HG03439 (cell line): ENCODE measurements at regions not wholly inside any gene's neighbourhood (a gene's known extent, or its start where the extent isn't known, plus 50 kb on each side); places are given as distances from the start of the nearest gene placed in this dataset.

Source experiments
- ATAC-seq: cut with Tn5 transposase; IDR thresholded peaks from one replicate; pipeline ENCODE4 v1.9.1; 2021; ENCODE audit warnings: mild to moderate bottlenecking, moderate library complexity; ENCODE audit not compliant: unreplicated experiment

- ATAC-seq, result no peak
These were observed 433.0 kb downstream of the ZEB2 start for GRCh38 chr2:144086965-144087364.

DNA sequence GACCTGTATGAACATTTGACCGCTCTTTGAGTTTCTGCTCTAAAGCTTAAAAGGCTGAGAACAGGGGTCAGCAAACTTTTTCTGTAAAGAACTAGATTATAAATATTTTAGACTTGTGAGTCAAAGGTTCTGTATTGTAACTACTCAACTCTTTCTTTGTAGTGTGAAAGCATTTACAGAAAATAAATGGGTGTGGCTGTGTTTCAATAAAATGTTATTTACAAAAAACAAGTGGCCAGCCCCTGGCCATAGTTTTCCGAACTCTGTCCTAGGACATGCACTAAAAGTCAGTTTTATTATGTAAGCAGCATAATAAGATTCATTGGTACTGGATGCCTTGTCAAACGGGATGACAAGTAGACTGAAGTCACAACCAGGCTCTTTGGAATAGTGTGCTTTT, 434.9 kb downstream of the ZEB2 start:
- no peak for ATAC-seq

GRCh38 chr2:144084114-144084661, 435.7 kb downstream of the ZEB2 start:
- ATAC-seq, result no peak

DNA sequence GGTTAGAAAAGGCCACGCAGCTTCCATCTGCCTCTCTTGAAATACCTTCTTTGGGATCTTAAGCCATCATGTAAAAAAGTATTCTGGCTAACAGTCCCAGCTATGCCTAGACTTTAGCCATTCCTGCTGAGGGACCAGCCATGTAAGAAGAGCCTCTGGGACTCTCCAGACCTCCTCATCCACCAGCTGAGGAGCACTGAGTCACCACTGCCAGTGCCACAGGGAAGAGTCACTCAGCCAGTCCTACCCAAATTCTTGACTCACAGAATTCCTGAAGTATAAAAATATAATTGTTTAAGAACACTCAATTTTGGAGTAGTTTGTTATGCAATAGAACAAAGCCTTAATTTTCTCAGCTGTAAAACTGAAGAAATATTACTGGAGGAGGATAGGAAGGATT, 436.7 kb downstream of the ZEB2 start:
- ATAC-seq, result no peak

DNA sequence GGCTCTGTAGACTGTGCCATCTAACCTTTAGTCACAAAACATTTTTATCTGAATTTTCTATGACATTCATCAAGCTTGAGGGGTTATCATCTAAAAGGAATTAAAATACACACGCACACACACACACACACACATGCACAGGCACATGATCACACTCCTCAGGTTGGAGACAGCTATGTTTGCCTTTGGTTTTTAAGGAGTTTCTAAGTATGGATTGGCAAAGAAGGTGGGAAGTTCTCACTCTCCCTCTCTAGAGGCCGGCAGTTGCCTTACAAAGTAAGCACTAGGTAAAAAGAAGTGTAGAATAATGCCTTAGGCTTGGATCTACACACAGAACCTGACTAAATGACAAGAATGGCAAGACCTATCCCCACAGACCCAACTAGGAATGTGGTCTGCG, 437.1 kb downstream of the ZEB2 start:
- no peak for ATAC-seq

DNA sequence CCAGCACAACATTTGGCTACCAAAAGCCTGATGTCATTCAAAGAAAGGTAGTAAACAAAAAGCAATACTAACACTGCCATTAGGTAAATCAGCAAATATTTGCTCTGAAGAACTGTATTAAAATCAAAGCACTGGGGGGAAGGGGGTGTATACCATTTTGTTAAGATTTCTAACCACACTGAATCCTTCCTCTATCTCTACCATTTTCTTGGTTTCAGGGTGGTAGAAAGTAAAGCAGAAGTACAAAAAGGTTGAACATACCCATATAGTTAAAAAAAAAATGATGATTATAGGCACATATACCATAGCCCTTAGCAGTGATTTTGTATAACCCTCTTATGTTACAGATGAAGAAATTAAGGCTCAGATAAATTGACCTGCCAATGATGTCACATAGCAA, 437.6 kb downstream of the ZEB2 start:
- ATAC-seq, result no peak

- ATAC-seq, result no peak
These were observed 438.6 kb downstream of the ZEB2 start for GRCh38 chr2:144081272-144081671.

GRCh38 chr2:144079803-144080202, 440.1 kb downstream of the ZEB2 start:
- ATAC-seq, result no peak

GRCh38 chr2:144078802-144079724, 440.9 kb downstream of the ZEB2 start:
- no peak for ATAC-seq

DNA sequence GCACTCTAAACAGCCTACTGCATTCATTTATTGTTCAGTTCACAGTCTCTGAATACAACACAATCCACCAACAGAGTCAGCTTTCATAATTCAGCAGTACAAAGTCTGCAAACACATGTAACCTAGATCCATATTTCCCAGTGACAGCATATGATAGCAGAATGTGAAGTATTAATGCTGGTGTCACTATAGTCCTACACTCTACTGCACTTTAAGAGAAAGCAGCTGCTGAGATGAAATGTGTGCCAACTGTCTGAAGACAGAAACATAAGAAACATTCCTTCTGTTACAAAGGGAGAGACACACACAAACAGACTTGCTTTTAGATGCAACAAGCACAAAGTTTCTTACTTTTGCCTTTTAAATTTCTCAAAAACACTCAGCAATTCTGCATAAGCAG, 441.8 kb downstream of the ZEB2 start:
- no peak for ATAC-seq

DNA sequence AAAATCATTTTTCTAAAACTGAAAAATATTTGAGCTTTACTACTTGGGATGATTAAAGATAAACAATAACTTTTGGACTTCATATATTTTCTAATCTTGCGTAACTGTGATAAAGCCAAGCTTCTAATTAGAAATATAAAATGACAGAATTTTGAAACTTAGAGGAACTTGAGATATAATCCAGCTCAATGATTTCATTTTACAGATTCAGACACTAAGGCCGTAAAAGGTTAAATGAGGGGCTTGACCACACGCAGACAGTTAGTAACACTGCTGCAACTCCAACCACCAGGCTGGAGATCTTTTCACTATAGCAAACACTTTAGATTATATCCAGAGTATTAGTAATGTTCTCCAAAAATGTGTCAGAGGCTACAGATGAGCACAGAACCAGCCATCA, 445.5 kb downstream of the ZEB2 start:
- ATAC-seq, result no peak

GRCh38 chr2:144071461-144071860, 448.5 kb downstream of the ZEB2 start:
- no peak for ATAC-seq

GRCh38 chr2:144067506-144067905, 452.4 kb downstream of the ZEB2 start:
- ATAC-seq, result no peak

GRCh38 chr2:144063602-144064001, 456.3 kb downstream of the ZEB2 start:
- no peak for ATAC-seq

DNA sequence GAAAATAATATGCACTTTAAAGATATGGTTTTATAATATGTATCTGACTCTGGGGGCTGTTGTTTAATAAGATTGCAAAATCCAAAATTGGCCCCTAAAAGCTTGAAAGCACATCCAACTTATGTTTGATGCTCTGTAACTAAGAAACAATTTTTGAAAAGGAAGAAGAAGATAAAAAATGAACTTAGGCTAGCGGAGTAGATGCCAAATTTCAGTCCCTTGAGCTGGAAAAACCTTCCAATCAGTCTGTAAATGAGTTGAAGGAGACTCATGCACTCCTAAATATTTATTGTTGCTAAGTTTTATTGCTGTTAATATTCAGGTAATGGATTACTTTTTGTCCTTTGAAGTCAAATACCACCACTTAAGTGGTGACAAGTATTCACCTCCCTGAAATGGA, 465.0 kb downstream of the ZEB2 start:
- no peak for ATAC-seq

GRCh38 chr2:144052083-144052482, 467.8 kb downstream of the ZEB2 start:
- no peak for ATAC-seq

DNA sequence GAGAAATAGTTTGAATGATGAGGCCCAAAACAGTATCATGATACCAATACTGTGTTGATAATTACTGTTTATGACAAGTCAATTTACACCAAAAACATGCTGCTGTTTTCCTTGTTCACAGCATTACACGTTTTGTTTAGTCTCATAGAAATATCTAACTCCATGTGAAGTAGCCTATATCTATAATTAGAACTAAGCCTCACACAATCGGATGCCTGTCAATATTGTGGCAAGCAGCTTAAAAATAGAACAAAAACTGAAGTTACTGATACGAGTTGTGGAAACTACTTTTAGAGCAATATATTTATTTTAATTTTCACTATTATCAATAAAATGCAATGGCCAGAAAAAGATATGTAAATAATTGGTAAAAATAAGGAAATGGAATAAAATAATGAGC, 470.8 kb downstream of the ZEB2 start:
- ATAC-seq, result no peak

DNA sequence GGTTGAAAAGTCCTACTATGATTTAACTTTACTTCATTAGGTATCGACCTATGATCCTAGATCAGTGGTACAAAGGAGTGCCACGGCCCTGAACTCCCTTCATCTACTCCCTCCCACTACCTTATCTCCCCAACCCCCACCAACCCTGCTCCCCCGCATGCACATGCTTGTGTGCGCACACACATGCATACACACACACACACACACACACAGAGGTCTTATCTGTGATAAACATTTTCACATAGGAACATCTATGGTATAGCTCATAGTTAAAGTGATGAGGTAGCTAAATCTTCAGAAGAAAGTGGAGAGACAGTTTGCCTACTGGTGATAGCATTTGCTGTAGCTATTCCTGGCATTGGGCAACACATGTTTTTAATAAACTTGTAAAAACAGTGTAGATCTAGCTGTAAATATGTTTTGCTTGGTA, 471.3 kb downstream of the ZEB2 start:
- no peak for ATAC-seq

- ATAC-seq, result no peak
These were observed 477.2 kb downstream of the ZEB2 start for GRCh38 chr2:144042751-144043150.

GRCh38 chr2:144041612-144042011, 478.3 kb downstream of the ZEB2 start:
- ATAC-seq, result no peak

DNA sequence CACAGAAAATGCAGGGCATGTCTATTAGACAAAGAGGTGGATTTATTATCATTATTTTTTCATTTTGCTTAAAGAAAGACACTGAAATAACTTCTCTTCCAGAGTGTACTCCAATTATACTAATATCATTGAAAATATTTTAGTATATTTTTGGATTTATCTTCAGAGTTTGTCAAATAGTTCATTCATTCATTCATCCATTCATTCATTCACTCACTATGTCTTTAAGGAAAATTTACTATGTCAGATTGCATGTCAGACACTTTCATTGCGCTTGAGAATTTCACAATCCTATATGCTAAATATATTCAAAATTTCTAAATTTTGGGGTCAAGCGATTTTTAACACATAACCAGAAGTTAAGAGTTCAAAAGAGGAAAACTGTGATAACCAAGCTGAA, 479.1 kb downstream of the ZEB2 start:
- no peak for ATAC-seq

DNA sequence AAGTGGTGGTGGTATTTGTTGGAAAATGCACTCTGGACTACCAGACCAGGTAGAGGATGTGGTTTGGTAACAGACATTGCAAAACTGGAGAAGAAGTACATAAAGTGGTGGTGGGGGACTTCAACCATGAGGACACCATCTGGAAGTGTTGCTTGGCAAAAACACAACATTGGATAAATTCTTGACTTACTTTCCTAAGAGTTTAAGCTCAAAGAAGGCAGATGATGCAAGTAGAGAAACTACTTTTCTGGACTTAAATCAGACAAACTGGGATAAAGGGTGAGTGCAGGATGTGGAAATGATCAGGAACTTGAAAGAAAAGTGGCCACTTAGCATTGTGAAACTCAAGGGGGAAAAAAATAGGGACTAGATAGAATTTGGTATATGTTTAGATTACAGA, 487.4 kb downstream of the ZEB2 start:
- ATAC-seq, result no peak

DNA sequence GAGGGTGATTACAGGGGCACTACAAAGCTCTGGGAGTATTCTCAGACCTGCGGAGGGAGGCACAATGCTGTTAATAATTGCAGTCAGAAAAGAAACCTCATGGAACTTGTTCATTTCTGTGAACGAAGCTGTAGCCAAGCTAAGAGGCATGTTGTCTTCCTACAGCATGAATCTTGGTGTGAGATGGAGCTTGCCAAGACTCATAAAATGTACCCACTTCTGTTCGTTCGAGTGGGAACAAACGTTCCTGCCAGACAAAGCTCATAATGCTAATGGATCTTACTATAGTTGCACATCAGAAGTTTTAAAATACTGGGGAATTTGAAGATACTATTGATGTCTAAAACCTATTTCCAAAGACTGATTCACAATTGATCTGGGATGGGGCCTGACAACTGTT, 489.1 kb downstream of the ZEB2 start:
- ATAC-seq, result no peak
